HCT116 (cell line): ENCODE measurements at regions not wholly inside any gene's neighbourhood (a gene's known extent, or its start where the extent isn't known, plus 50 kb on each side); places are given as distances from the start of the nearest gene placed in this dataset.

Experiments
- ATAC-seq: fragments of 200-7000 bp; cut with Tn5 transposase; 2 replicates; pipeline ENCODE4 v1.9.1; 2020; ENCODE audit warnings: mild to moderate bottlenecking, moderate library complexity
- BruUV-seq: library from RNA; stranded (reverse); fragments of 400-500 nt; replicated peaks from 2 replicates; lab custom pipeline; 2021; lab: Mats Ljungman, UMichigan
- CTCF ChIA-PET: fragments of 300-600 bp; sonication (Branson Sonifier 250); formaldehyde crosslinking; loops from one replicate; lab custom pipeline; 2021; ENCODE audit warnings: antibody characterized with exemption; lab: Charles Lee
- POLR2A ChIA-PET: fragments of 300-600, 350-600 bp; sonication (Branson Sonifier 250); formaldehyde crosslinking; loops from one replicate; lab custom pipeline; 2021; ENCODE audit warnings: antibody characterized with exemption; lab: Charles Lee
- RAD21 ChIA-PET, 2 experiments: fragments of 300-600 bp; sonication (Branson Sonifier 250); formaldehyde crosslinking; loops; one replicate each; lab custom pipeline; 2023; ENCODE audit warnings: low total read pairs in 2 of 2; ENCODE audit not compliant: uncharacterized antibody in 2 of 2, unreplicated experiment in 2 of 2, low non-redundant PET in 1 of 2; lab: Charles Lee
- DNase-seq: peaks from one replicate; pipeline ENCODE4 v3.0.0-alpha.2; 2010; ENCODE audit warnings: low read depth, low spot score
- H2AFZ ChIP-seq: fragments of 200-600 bp; shearing (Covaris generic), sonication (generic); 2 replicates; pipeline ENCODE4 v1.6.1; 2017; ENCODE audit warnings: low read depth, mixed run types, mixed read lengths, antibody characterized with exemption, low read length; ENCODE audit not compliant: poor library complexity, severe bottlenecking
- H3K27ac ChIP-seq: 2 replicates; pipeline ENCODE4 v1.5.1; 2012; ENCODE audit warnings: low read depth, low read length
- H3K27me3 ChIP-seq: fragments of 200-600 bp; sonication (generic); 2 replicates; pipeline ENCODE4 v1.6.1; 2016; ENCODE audit warnings: mixed run types, low read length, mixed read lengths; ENCODE audit not compliant: insufficient read depth
- H3K36me3 ChIP-seq, 2 experiments: fragments of 200-500 bp in 1 of 2; fragments of 200-600 bp in 1 of 2; sonication (Bioruptor generic) in 1 of 2; sonication (generic) in 1 of 2; 2 replicates each; pipeline versions ENCODE4 v1.5.1 to v1.6.1; 2014 to 2016; ENCODE audit warnings: low read length in 2 of 2, inconsistent platforms in 1 of 2, mixed read lengths in 1 of 2, mixed run types in 1 of 2; ENCODE audit not compliant: insufficient read depth in 2 of 2, control insufficient read depth in 1 of 2
- H3K4me1 ChIP-seq, 2 experiments: fragments of 200-600 bp in 1 of 2; sonication (generic) in 1 of 2; 2 replicates each; pipeline versions ENCODE4 v1.5.1 to v1.6.1; 2012 to 2017; ENCODE audit warnings: low read length in 2 of 2, inconsistent platforms in 1 of 2, mild to moderate bottlenecking in 1 of 2, mixed read lengths in 1 of 2, mixed run types in 1 of 2, moderate library complexity in 1 of 2; ENCODE audit not compliant: insufficient read depth in 2 of 2, control insufficient read depth in 1 of 2
- H3K4me2 ChIP-seq: fragments of 200-600 bp; sonication (generic); 2 replicates; pipeline ENCODE4 v1.6.1; 2017; ENCODE audit warnings: mixed run types, low read length, mixed read lengths
- H3K4me3 ChIP-seq, 2 experiments: fragments of 200-600 bp in 1 of 2; sonication (generic) in 1 of 2; replicated peaks in 1 of 2; 2 replicates each; pipeline ENCODE4 v1.5.1; 2011 to 2016; ENCODE audit warnings: low read length in 2 of 2, control low read depth in 1 of 2, low read depth in 1 of 2, mild to moderate bottlenecking in 1 of 2, mixed read lengths in 1 of 2, mixed run types in 1 of 2
- H3K79me2 ChIP-seq: fragments of 200-600 bp; sonication (generic); 2 replicates; pipeline ENCODE4 v1.6.1; 2017; ENCODE audit warnings: mild to moderate bottlenecking, mixed run types, low read length, moderate library complexity, mixed read lengths; ENCODE audit not compliant: insufficient read depth
- H3K9ac ChIP-seq: fragments of 200-600 bp; sonication (generic); 2 replicates; pipeline ENCODE4 v1.6.1; 2016; ENCODE audit warnings: low read length, mixed read lengths
- H3K9me2 ChIP-seq: fragments of 200-600 bp; sonication (generic), shearing (Covaris generic); 2 replicates; pipeline ENCODE4 v1.6.1; 2017; ENCODE audit warnings: mixed run types, mild to moderate bottlenecking, moderate library complexity; ENCODE audit not compliant: insufficient read depth
- H3K9me3 ChIP-seq, 2 experiments: fragments of 200-500 bp in 1 of 2; fragments of 200-600 bp in 1 of 2; sonication (Bioruptor generic) in 1 of 2; sonication (generic) in 1 of 2; 2 replicates each; pipeline ENCODE4 v1.6.1; 2014 to 2017; ENCODE audit warnings: low read length in 2 of 2, mixed read lengths in 2 of 2, inconsistent platforms in 1 of 2, low read depth in 1 of 2, mild to moderate bottlenecking in 1 of 2, mixed run types in 1 of 2, moderate library complexity in 1 of 2; ENCODE audit not compliant: control insufficient read depth in 1 of 2, insufficient read depth in 1 of 2
- H4K20me1 ChIP-seq: fragments of 200-600 bp; sonication (generic), shearing (Covaris generic); 2 replicates; pipeline ENCODE4 v1.6.1; 2017; ENCODE audit warnings: mixed run types, mild to moderate bottlenecking, moderate library complexity; ENCODE audit not compliant: insufficient read depth
- CBX3 ChIP-seq: IDR thresholded peaks from 2 replicates; pipeline ENCODE4 v1.6.1; 2012; ENCODE audit warnings: low read depth
- ELF1 ChIP-seq: IDR thresholded peaks from 2 replicates; pipeline ENCODE4 v1.6.1; 2012; ENCODE audit warnings: low read depth, borderline replicate concordance
- EZH2phosphoT487 ChIP-seq: fragments of 200-600 bp; IDR thresholded peaks from 2 replicates; pipeline ENCODE4 v1.6.1; 2018; ENCODE audit warnings: antibody characterized with exemption, borderline replicate concordance
- FOSL1 ChIP-seq: IDR thresholded peaks from 2 replicates; pipeline ENCODE4 v1.6.1; 2012; ENCODE audit warnings: low read depth
- POLR2A ChIP-seq: IDR thresholded peaks from 2 replicates; pipeline ENCODE4 v1.7.0; 2011; ENCODE audit warnings: borderline replicate concordance; ENCODE audit not compliant: insufficient read depth, insufficient read length; ENCODE audit errors: extremely low read depth
- POLR2AphosphoS5 ChIP-seq: IDR thresholded peaks from 2 replicates; pipeline ENCODE4 v1.6.1; 2011; ENCODE audit warnings: mild to moderate bottlenecking, low read depth, low read length, moderate library complexity
- ZFX ChIP-seq: fragments of 450-650 bp; IDR thresholded peaks from 2 replicates; pipeline ENCODE4 v1.6.1; 2017
- ZNF274 ChIP-seq: fragments of 200-500 bp; sonication (Bioruptor generic); IDR thresholded peaks from 2 replicates; pipeline ENCODE4 v1.6.1; 2014; ENCODE audit warnings: mild to moderate bottlenecking, low read depth, low read length, inconsistent platforms
- intact Hi-C: fragments of 100-400 bp; cut with micrococcal nuclease; formaldehyde crosslinking; loops from 2 replicates; pipeline ENCODE4 v1.10.0; 2022
- TF ChIP-seq, protein P1 (sequence below): IDR thresholded peaks from 2 replicates; pipeline ENCODE4 v1.6.1; 2012; ENCODE audit warnings: low read depth
- TF ChIP-seq, protein P2 (sequence below): IDR thresholded peaks from 2 replicates; pipeline ENCODE4 v1.6.1; 2011; ENCODE audit warnings: mild to moderate bottlenecking, low read length, moderate library complexity; ENCODE audit not compliant: insufficient replicate concordance; ENCODE audit errors: extremely low read depth
- TF ChIP-seq, protein P3 (sequence below): IDR thresholded peaks from 2 replicates; pipeline ENCODE4 v1.6.1; 2012

DNA sequence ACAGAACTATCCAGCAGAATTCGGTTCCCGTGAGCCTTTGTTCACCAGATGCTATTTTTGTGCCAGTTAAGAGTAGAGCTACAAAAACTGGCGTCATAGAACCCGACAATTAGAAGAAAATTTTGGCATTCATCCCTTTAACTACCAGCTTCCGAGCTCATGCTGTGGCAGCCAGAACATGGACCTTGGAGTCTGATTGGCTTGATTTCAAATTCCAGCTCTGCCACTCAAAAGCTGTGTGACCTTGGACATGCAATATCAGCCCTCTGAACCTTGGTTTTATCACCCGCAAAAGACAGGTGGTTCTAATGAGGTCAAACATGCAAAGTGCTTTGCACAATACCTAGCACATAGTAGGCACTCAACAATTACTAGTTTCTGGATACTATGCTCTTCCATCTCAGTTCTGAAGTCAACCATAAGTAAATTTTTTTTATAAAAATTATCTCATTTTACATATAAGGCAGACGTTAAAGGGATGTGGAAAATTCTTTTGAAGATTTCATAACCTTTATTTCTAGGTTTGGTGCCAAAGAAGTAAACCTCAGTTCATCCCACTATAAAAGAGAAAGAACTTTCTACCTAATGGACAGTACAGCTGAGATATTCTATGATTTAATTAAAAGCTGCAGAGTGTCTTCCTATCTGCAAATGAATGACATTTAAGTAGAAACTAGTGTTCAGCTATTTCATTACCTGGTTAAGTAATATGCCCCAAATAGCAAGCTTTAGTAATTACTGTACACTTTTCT is 331.5 kb downstream of the HAPSTR1 start:
- no peak for DNase-seq
- Histone ChIP-seq H3K9me2 (no peaks in the 10 kb centered on the region), H3K36me3 (no peaks in the 10 kb centered on the region), H3K4me3 (no peak overlapping the region), H2AFZ (no peak overlapping the region), H3K27me3 (peaks cover 26% of the 10 kb centered on the region), H3K79me2 (no peaks in the 10 kb centered on the region), H3K27ac (no peak overlapping the region), H3K4me1 (no peaks in the 10 kb centered on the region), H3K9ac (no peak overlapping the region), H3K9me3 (no peaks in the 10 kb centered on the region)
- ChIA-PET POLR2A (no interaction called here), RAD21 (no interaction called here), CTCF (no interaction called here)
- BruUV-seq = no TSS peak
- ATAC-seq = no peak
- TF ChIP-seq FOSL1 (no peak), POLR2AphosphoS5 (no peak), POLR2A (no peak), ELF1 (no peak), ZFX (no peak), CBX3 (no peak), EZH2phosphoT487 (no peak), ZNF274 (no peak)
- TF ChIP-seq, protein P1, sequence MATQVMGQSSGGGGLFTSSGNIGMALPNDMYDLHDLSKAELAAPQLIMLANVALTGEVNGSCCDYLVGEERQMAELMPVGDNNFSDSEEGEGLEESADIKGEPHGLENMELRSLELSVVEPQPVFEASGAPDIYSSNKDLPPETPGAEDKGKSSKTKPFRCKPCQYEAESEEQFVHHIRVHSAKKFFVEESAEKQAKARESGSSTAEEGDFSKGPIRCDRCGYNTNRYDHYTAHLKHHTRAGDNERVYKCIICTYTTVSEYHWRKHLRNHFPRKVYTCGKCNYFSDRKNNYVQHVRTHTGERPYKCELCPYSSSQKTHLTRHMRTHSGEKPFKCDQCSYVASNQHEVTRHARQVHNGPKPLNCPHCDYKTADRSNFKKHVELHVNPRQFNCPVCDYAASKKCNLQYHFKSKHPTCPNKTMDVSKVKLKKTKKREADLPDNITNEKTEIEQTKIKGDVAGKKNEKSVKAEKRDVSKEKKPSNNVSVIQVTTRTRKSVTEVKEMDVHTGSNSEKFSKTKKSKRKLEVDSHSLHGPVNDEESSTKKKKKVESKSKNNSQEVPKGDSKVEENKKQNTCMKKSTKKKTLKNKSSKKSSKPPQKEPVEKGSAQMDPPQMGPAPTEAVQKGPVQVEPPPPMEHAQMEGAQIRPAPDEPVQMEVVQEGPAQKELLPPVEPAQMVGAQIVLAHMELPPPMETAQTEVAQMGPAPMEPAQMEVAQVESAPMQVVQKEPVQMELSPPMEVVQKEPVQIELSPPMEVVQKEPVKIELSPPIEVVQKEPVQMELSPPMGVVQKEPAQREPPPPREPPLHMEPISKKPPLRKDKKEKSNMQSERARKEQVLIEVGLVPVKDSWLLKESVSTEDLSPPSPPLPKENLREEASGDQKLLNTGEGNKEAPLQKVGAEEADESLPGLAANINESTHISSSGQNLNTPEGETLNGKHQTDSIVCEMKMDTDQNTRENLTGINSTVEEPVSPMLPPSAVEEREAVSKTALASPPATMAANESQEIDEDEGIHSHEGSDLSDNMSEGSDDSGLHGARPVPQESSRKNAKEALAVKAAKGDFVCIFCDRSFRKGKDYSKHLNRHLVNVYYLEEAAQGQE = no peak
- TF ChIP-seq, protein P2, sequence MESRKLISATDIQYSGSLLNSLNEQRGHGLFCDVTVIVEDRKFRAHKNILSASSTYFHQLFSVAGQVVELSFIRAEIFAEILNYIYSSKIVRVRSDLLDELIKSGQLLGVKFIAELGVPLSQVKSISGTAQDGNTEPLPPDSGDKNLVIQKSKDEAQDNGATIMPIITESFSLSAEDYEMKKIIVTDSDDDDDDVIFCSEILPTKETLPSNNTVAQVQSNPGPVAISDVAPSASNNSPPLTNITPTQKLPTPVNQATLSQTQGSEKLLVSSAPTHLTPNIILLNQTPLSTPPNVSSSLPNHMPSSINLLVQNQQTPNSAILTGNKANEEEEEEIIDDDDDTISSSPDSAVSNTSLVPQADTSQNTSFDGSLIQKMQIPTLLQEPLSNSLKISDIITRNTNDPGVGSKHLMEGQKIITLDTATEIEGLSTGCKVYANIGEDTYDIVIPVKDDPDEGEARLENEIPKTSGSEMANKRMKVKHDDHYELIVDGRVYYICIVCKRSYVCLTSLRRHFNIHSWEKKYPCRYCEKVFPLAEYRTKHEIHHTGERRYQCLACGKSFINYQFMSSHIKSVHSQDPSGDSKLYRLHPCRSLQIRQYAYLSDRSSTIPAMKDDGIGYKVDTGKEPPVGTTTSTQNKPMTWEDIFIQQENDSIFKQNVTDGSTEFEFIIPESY = no peak
- TF ChIP-seq, protein P3, sequence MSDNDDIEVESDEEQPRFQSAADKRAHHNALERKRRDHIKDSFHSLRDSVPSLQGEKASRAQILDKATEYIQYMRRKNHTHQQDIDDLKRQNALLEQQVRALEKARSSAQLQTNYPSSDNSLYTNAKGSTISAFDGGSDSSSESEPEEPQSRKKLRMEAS = no peak
- TF ChIP-seq, all 23 proteins: peak for 0
- intact Hi-C loops = no loop called here
- Histone ChIP-seq H3K4me2 (no peak overlapping the region), H4K20me1 (no peaks in the 10 kb centered on the region)
